Coronary artery (tissue), 2 donors: ENCODE measurements at regions not wholly inside any gene's neighbourhood (a gene's known extent, or its start where the extent isn't known, plus 50 kb on each side); places are given as distances from the start of the nearest gene placed in this dataset.

Experiments
- DNase-seq: peaks from one replicate; pipeline ENCODE4 v3.0.0-alpha.2; 2017; ENCODE audit warnings: low spot score
- H3K27ac ChIP-seq, 2 donors: fragments of 200-600 bp; sonication (generic); one replicate each; pipeline ENCODE4 v1.5.1; 2016 to 2019
- H3K4me3 ChIP-seq: fragments of 200-600 bp; sonication (generic); 2 replicates; pipeline ENCODE4 v1.5.1; 2016; ENCODE audit warnings: mild to moderate bottlenecking, moderate library complexity
- TF ChIP-seq, protein P1 (sequence below): fragments of 200-600 bp; sonication (generic); IDR thresholded peaks from one replicate; pipeline ENCODE4 v1.5.1; 2019; ENCODE audit warnings: antibody characterized with exemption

DNA sequence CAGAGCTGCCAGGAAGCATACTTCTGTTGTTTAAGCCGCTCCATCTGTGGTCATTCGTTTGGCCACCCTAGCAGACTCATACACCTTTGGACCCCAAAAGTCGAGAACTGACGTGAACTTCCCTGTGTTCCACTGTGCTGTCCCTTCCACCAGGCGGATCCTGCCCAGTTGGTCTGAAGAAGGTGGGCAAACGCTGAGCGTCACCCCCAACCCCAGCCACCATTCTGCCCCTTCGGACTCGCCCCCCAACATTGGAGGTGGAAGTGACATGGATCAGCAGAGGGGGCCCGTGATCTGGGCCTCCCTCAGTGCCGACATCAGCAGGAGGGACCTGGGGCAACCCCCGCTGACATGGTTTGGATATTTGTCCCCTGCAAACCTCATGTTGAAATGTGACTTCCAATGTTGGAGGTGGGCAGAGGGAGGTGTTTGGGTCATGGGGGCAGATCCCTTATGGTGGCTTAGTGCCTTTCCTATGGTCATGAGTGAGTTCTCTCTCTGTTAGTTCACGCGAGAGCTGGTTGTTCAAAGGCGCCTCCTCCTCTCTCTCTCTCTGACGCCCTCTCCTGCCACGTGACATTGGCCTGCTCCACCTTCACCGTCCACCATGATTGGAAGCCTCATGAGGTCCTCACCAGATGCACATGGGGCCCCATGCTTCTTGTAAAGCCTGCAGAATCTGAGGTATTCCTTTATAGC is 93.6 kb upstream of the ZNF507 start:
- TF ChIP-seq, protein P1, sequence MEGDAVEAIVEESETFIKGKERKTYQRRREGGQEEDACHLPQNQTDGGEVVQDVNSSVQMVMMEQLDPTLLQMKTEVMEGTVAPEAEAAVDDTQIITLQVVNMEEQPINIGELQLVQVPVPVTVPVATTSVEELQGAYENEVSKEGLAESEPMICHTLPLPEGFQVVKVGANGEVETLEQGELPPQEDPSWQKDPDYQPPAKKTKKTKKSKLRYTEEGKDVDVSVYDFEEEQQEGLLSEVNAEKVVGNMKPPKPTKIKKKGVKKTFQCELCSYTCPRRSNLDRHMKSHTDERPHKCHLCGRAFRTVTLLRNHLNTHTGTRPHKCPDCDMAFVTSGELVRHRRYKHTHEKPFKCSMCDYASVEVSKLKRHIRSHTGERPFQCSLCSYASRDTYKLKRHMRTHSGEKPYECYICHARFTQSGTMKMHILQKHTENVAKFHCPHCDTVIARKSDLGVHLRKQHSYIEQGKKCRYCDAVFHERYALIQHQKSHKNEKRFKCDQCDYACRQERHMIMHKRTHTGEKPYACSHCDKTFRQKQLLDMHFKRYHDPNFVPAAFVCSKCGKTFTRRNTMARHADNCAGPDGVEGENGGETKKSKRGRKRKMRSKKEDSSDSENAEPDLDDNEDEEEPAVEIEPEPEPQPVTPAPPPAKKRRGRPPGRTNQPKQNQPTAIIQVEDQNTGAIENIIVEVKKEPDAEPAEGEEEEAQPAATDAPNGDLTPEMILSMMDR, result no peak
- no peak overlapping the region for H3K27ac ChIP-seq
- no peak overlapping the region for H3K4me3 ChIP-seq
- no peak for DNase-seq

DNA sequence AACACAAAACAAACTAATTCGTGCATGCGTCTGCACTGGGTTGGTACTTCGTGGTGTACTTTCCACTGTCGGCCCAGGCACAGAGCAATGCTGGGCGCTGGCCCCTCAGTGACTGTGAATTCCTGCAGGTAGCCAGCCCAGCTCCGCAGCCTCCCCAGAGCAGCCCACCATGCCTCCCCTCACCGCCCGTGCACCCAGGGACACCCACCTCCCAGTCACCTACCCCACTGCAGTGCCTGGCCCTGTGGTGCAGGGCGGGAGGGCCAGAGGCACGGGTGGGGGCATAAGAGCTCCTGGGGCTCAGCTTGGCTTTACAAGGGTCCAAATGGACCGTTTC is 93.1 kb upstream of the ZNF507 start:
- TF ChIP-seq, protein P1, result no peak
- DNase-seq, result no peak
- H3K4me3 ChIP-seq, result no peak overlapping the region
- no peak overlapping the region for H3K27ac ChIP-seq

DNA sequence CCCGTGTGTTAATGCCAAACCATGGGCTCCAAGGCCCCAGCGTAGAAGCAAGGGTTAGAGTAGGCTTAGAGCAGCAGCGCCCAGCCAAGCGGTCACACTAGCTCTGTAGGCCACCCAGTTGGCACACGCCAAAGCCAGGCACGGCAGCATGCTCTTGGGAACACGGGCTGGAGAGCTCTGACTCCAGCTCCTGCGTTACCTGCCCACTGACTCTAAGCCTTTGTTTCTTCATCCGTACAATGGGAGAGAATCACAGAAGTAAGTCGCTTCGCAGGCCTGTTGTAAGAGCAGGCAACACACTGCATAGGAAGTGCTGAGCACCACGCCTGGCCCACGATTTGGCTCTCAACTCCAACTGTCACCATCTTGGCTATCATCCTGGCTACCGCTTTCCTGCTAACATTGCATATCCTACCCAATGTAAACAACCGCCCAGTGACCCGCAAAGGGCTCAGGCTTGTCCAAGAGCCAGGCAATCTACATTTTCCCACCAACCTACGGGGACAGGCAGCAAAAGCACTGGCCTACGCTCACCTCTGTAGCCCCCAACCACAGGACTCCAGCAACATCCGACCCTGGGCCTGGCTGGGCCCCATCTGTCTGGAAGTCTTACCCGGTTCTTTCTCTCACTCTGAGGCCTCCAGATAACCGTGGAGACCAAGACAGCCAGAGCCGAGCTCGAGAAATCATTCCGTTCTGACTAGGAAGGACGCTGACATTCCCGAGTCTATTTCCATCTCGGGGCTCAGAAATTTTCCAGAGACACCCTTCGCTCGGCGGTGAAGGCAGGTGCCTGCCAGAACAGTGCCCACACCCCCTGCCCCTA is 91.5 kb upstream of the ZNF507 start:
- Histone ChIP-seq H3K4me3 (no peak overlapping the region), H3K27ac (no peak overlapping the region)
- no peak for DNase-seq
- TF ChIP-seq, protein P1, result no peak

DNA sequence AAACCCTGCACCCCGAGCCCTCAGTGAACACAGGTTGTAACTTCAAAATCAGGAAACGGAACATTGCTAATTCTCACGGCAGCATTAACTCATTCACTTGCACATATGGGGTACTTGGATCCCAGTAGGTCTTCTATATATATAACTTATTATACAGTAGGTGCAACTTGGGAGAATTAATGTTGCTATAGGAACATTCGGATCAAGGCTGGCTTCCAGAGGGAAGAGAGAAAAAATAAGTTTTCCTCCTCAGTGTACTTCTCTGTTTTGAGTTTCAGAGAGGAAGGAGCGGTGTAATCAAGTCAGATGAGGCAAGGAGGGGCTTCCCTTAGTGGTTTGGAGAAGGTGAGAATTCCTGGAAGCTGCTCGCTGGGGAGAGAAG is 90.9 kb upstream of the ZNF507 start:
- TF ChIP-seq, protein P1, result no peak
- no peak for DNase-seq
- Histone ChIP-seq H3K4me3 (no peak overlapping the region), H3K27ac (no peak overlapping the region)

DNA sequence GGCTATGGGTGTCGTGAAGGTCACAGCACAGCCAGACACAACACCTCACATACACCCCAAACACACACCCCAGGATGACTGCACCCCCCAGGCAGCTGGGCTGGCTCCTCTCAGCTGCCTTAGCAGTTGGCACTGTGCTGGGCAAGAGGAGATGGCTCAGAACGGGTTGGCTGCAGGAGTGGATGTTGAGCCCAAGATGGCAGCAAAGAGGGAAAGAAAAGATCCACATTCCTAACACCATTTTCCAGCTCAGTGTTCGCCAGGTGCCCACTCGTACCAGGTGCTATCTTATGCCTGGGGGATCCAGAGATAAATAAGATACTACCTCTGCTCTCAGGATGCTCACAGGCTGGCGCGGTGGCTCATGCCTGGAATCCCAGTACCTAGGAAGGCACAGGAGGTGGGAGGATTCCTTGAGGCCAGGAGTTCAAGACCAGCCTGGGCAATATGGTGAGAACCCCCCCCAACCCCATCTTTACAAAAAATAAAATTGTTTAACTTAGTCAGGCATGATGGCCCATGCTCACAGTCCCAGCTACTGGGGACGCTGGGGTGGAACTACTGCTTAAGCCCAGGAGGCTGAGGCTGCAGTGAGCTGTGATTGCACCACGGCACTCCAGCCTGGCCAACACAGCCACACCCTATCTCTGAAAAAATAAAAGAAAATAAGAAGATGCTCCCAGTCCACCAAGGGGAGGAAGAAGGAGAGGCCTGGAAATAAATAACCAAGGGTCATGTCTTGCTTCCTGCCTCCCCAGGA is 89.7 kb upstream of the ZNF507 start:
- Histone ChIP-seq H3K4me3 (no peak overlapping the region), H3K27ac (no peak overlapping the region)
- DNase-seq, result no peak
- TF ChIP-seq, protein P1, result no peak

DNA sequence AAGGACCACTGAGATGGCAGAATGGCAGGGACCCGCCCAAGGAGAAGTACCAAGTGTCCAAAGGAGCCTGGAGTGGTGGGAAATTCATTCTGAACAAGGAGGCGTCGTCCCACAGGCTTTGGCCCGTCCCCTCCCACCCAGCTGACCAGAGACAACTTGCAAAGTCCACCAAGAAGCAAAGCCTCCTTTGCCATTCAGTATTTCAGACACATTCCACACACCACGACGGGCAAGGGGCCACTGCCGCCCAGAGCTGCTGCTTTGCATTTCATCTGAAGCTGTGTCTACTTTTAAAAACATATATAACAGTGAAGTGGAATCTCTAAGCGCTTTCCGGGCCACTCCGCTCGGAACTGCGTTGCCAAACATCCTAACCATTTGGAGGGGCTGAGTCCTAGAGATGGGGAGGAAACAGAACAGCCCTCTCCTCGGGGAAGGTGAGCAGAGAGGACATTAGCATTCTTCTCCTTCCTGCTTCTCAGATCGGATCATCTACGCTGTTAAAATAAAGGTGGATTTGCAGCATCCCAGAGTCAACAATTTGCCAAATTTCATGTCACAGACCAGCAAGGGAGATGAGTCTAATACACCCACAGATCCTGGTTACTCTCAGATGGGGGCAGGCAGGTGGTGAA is 89.0 kb upstream of the ZNF507 start:
- no peak for DNase-seq
- TF ChIP-seq, protein P1, result no peak
- Histone ChIP-seq H3K27ac (no peak overlapping the region), H3K4me3 (no peak overlapping the region)
